ENCODE measurements at regions not wholly inside any gene's neighbourhood (a gene's known extent, or its start where the extent isn't known, plus 50 kb on each side); places are given as distances from the start of the nearest gene placed in this dataset.

GRCh38 chr15:77768107-77768506, 135.4 kb upstream of the LINGO1 start:
- Histone ChIP-seq H3K27ac (replicated peaks in 1 of 4) (no peak overlapping the region), H3K4me3 (no peak overlapping the region), H3K27me3 (peaks cover 0 to 61% (median 0%) of the 10 kb centered on the region in 4 donors), H3K36me3 (no peaks in the 10 kb centered on the region), H3K9me3 (no peaks in the 10 kb centered on the region), H3K4me1 (no peaks in the 10 kb centered on the region)
- 51% methylated on average over 5 of the region's 5 CpGs for WGBS
- TF ChIP-seq CTCF (IDR thresholded peaks at IDR 0.05) (no peak), POLR2A (IDR thresholded peaks at IDR 0.05; ENCODE audit: low read depth) (no peak), EP300 (IDR thresholded peaks at IDR 0.05) (no peak), POLR2AphosphoS5 (IDR thresholded peaks at IDR 0.05) (no peak)
- intact Hi-C loops (cut with DNase I): no loop called here
- no peak for DNase-seq (ENCODE audit: extremely low spot score)

- WGBS: 72% methylated on average over 4 of the region's 4 CpGs
- H3K4me1 ChIP-seq: no peaks in the 10 kb centered on the region
- no peaks in the 10 kb centered on the region for H3K36me3 ChIP-seq
- no peak for DNase-seq (ENCODE audit: extremely low spot score)
- no peak for TF ChIP-seq CTCF (IDR thresholded peaks at IDR 0.05)
- no peak overlapping the region for H3K27ac ChIP-seq (replicated peaks in 1 of 4)
- H3K4me3 ChIP-seq: no peak overlapping the region
- peaks cover 0 to 55% (median 0%) of the 10 kb centered on the region in 4 donors for H3K27me3 ChIP-seq
- intact Hi-C loops (cut with DNase I): no loop called here
- no peaks in the 10 kb centered on the region for H3K9me3 ChIP-seq
Observed at GRCh38 chr15:77764095-77764494, 131.4 kb upstream of the LINGO1 start.

- H3K36me3 ChIP-seq: no peaks in the 10 kb centered on the region
- peaks cover 0 to 42% (median 0%) of the 10 kb centered on the region in 4 donors for H3K27me3 ChIP-seq
- DNase-seq (ENCODE audit: extremely low spot score): no peak
- no peaks in the 10 kb centered on the region for H3K9me3 ChIP-seq
- no peak for TF ChIP-seq EP300 (IDR thresholded peaks at IDR 0.05)
- no peak for TF ChIP-seq CTCF (IDR thresholded peaks at IDR 0.05)
- no peak for TF ChIP-seq POLR2AphosphoS5 (IDR thresholded peaks at IDR 0.05)
- no peak for TF ChIP-seq POLR2A (IDR thresholded peaks at IDR 0.05; ENCODE audit: low read depth)
- H3K27ac ChIP-seq (replicated peaks in 1 of 4): no peak overlapping the region
- no peak overlapping the region for H3K4me3 ChIP-seq
- H3K4me1 ChIP-seq: no peaks in the 10 kb centered on the region
- intact Hi-C loops (cut with DNase I): no loop called here
- 74% methylated on average over 15 of the region's 15 CpGs for WGBS
Observed at GRCh38 chr15:77762747-77763355, 130.1 kb upstream of the LINGO1 start.

GRCh38 chr15:77759896-77760592, 127.3 kb upstream of the LINGO1 start:
- intact Hi-C loops (cut with DNase I): no loop called here
- Histone ChIP-seq H3K4me1 (no peaks in the 10 kb centered on the region), H3K4me3 (no peak overlapping the region), H3K9me3 (no peaks in the 10 kb centered on the region), H3K36me3 (no peaks in the 10 kb centered on the region), H3K27ac (replicated peaks in 1 of 4) (no peak overlapping the region), H3K27me3 (peaks cover 0 to 33% (median 0%) of the 10 kb centered on the region in 4 donors)
- 63% methylated on average over 13 of the region's 14 CpGs for WGBS
- no peak for DNase-seq (ENCODE audit: extremely low spot score)
- TF ChIP-seq CTCF (IDR thresholded peaks at IDR 0.05): no peak
- TF ChIP-seq POLR2A (IDR thresholded peaks at IDR 0.05; ENCODE audit: low read depth): no peak
- TF ChIP-seq EP300 (IDR thresholded peaks at IDR 0.05): no peak
- TF ChIP-seq POLR2AphosphoS5 (IDR thresholded peaks at IDR 0.05): no peak

- Histone ChIP-seq H3K36me3 (no peaks in the 10 kb centered on the region), H3K4me3 (no peak overlapping the region), H3K27me3 (peaks cover 0 to 35% (median 0%) of the 10 kb centered on the region in 4 donors), H3K27ac (replicated peaks in 1 of 4) (no peak overlapping the region), H3K9me3 (no peaks in the 10 kb centered on the region), H3K4me1 (no peaks in the 10 kb centered on the region)
- DNase-seq (ENCODE audit: extremely low spot score): no peak
- TF ChIP-seq POLR2A (IDR thresholded peaks at IDR 0.05; ENCODE audit: low read depth) (no peak), EP300 (IDR thresholded peaks at IDR 0.05) (no peak), CTCF (IDR thresholded peaks at IDR 0.05) (no peak), POLR2AphosphoS5 (IDR thresholded peaks at IDR 0.05) (no peak)
- intact Hi-C loops (cut with DNase I): no loop called here
Observed at GRCh38 chr15:77753939-77754338, 121.2 kb upstream of the LINGO1 start.
